CD4-positive, alpha-beta T cell (primary cell): ENCODE measurements at regions not wholly inside any gene's neighbourhood (a gene's known extent, or its start where the extent isn't known, plus 50 kb on each side); places are given as distances from the start of the nearest gene placed in this dataset.
"Not testable (repeated sequence)": the region's sequence is repeated elsewhere in the genome, so short reads cannot be mapped to it uniquely, and the experiment has no call there.

Source experiments
- ATAC-seq: fragments of 200-7000 bp; cut with Tn5 transposase; one replicate; pipeline ENCODE4 v1.10.0; 2022; ENCODE audit warnings: mild to moderate bottlenecking; ENCODE audit not compliant: poor library complexity
- CTCF ChIA-PET: fragments of 350-600 bp; sonication (Branson Sonifier 250); formaldehyde crosslinking; loops from one replicate; lab custom pipeline; 2021; ENCODE audit warnings: antibody characterized with exemption, inconsistent platforms; lab: Charles Lee
- POLR2A ChIA-PET: fragments of 350-600 bp; sonication (Branson Sonifier 250); formaldehyde crosslinking; loops from one replicate; lab custom pipeline; 2021; ENCODE audit warnings: antibody characterized with exemption, inconsistent platforms; lab: Charles Lee
- DNase-seq, 14 experiments: peaks; one replicate each; pipeline ENCODE4 v3.0.0-alpha.2; 2013 to 2020; ENCODE audit warnings: mixed read lengths in 2 of 14
- H3K27ac ChIP-seq, 2 donors: one replicate each; pipeline versions ENCODE4 v1.5.1 to v1.7.0; 2013; ENCODE audit warnings: low read length in 2 of 2, low read depth in 1 of 2, mild to moderate bottlenecking in 1 of 2
- H3K27me3 ChIP-seq, 2 experiments: 1 replicate in 1 of 2; 2 replicates in 1 of 2; pipeline versions ENCODE4 v1.6.1 to v1.7.0; 2013; ENCODE audit warnings: low read length in 2 of 2, control low read depth in 1 of 2, mild to moderate bottlenecking in 1 of 2, moderate library complexity in 1 of 2; ENCODE audit not compliant: insufficient read depth in 2 of 2, control insufficient read depth in 1 of 2
- H3K36me3 ChIP-seq: one replicate; pipeline ENCODE4 v1.6.1; 2013; ENCODE audit warnings: low read length, control low read depth; ENCODE audit not compliant: insufficient read depth
- H3K4me1 ChIP-seq: one replicate; pipeline ENCODE4 v1.6.1; 2013; ENCODE audit warnings: low read length, control low read depth; ENCODE audit not compliant: insufficient read depth
- H3K4me3 ChIP-seq: one replicate; pipeline ENCODE4 v1.5.1; 2013; ENCODE audit warnings: mild to moderate bottlenecking, low read length, moderate library complexity
- H3K9me3 ChIP-seq, 2 experiments: 1 replicate in 1 of 2; 2 replicates in 1 of 2; pipeline versions ENCODE4 v1.6.1 to v1.7.0; 2013; ENCODE audit warnings: low read length in 2 of 2, mild to moderate bottlenecking in 2 of 2, control low read depth in 1 of 2, moderate library complexity in 1 of 2; ENCODE audit not compliant: control insufficient read depth in 1 of 2, insufficient read depth in 1 of 2
- H3K27ac Mint-ChIP-seq: one replicate; pipeline ENCODE4 v1.8.0; 2020; ENCODE audit warnings: mixed read lengths
- H3K27me3 Mint-ChIP-seq: one replicate; pipeline ENCODE4 v1.8.0; 2021; ENCODE audit warnings: mixed read lengths
- H3K36me3 Mint-ChIP-seq: one replicate; pipeline ENCODE4 v1.8.0; 2021; ENCODE audit warnings: low read depth, mixed read lengths
- H3K4me1 Mint-ChIP-seq: one replicate; pipeline ENCODE4 v1.8.0; 2021; ENCODE audit warnings: low read depth, mixed read lengths
- H3K4me3 Mint-ChIP-seq: one replicate; pipeline ENCODE4 v1.8.0; 2020; ENCODE audit warnings: mild to moderate bottlenecking, mixed read lengths
- H3K9me3 Mint-ChIP-seq: one replicate; pipeline ENCODE4 v1.8.0; 2020; ENCODE audit warnings: mixed read lengths
- intact Hi-C, 2 experiments: fragments of 100-400 bp; cut with DNase I in 1 of 2; cut with micrococcal nuclease in 1 of 2; formaldehyde crosslinking; loops; one replicate each; pipeline versions ENCODE4 v1.15.1 to v1.9.0; 2023 to 2025; cut with DNase I, micrococcal nuclease
- TF ChIP-seq, protein P1 (sequence below): fragments of 200-600 bp; IDR thresholded peaks from one replicate; pipeline ENCODE4 v1.8.0; 2022; ENCODE audit warnings: antibody characterized with exemption, mild to moderate bottlenecking

DNA sequence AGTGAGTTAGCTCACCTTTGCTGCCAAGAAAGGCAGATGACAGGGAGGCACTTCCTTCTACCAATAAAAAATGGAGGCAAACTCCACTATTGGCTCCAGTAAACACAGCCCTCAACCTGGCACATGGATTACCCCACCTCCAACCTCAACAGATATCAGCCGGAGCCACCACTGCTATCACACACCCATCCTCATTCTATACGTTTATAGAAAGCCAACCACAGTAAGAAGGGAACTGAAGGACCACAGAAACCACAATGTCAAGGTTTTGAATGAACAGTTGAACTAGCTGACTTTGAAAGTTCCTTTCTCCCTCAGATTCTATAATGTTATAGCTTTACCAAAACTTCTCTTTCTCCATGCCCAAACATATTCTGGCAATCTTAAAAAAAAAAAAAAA is 526.2 kb downstream of the UQCRFS1 start:
- TF ChIP-seq, protein P1, sequence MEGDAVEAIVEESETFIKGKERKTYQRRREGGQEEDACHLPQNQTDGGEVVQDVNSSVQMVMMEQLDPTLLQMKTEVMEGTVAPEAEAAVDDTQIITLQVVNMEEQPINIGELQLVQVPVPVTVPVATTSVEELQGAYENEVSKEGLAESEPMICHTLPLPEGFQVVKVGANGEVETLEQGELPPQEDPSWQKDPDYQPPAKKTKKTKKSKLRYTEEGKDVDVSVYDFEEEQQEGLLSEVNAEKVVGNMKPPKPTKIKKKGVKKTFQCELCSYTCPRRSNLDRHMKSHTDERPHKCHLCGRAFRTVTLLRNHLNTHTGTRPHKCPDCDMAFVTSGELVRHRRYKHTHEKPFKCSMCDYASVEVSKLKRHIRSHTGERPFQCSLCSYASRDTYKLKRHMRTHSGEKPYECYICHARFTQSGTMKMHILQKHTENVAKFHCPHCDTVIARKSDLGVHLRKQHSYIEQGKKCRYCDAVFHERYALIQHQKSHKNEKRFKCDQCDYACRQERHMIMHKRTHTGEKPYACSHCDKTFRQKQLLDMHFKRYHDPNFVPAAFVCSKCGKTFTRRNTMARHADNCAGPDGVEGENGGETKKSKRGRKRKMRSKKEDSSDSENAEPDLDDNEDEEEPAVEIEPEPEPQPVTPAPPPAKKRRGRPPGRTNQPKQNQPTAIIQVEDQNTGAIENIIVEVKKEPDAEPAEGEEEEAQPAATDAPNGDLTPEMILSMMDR = no peak
- Mint-ChIP-seq H3K27me3 (no peaks in the 10 kb centered on the region), H3K4me1 (no peaks in the 10 kb centered on the region), H3K9me3 (peaks cover 6% of the 10 kb centered on the region), H3K27ac (no peak overlapping the region), H3K36me3 (no peaks in the 10 kb centered on the region), H3K4me3 (no peak overlapping the region)
- Histone ChIP-seq H3K36me3 (no peaks in the 10 kb centered on the region), H3K27me3 (no peaks in the 10 kb centered on the region), H3K4me1 (no peaks in the 10 kb centered on the region), H3K9me3 (no peaks in the 10 kb centered on the region), H3K4me3 (no peak overlapping the region), H3K27ac (no peak overlapping the region)
- ATAC-seq (no peak), DNase-seq (no peak)
- ChIA-PET POLR2A (no interaction called here), CTCF (no interaction called here)
- intact Hi-C loops = no loop called here

DNA sequence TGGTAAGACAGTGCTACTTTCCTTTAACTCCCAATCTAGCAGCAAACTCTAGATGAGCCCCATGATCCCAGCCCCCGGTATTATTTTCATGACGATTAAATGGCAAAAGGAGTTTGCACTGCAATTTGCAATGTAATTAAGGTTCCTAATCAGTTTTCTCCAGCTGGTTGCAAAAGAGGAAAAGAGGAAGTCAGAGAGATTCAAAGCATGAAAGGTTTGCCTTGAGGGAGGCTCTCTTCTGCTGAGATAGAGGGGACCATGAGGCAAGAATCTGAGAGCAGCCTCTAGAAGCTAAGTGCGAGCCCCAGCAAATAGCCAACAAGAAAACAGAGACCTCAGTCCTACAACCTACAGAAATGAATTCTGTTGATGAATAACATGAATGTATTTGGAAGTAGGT is 527.1 kb downstream of the UQCRFS1 start:
- H3K27ac Mint-ChIP-seq = no peak overlapping the region
- DNase-seq (no peak), ATAC-seq (no peak)
- Histone ChIP-seq H3K36me3 (no peaks in the 10 kb centered on the region), H3K27ac (no peak overlapping the region), H3K9me3 (no peaks in the 10 kb centered on the region), H3K4me3 (no peak overlapping the region), H3K27me3 (no peaks in the 10 kb centered on the region), H3K4me1 (no peaks in the 10 kb centered on the region)
- no peaks in the 10 kb centered on the region for H3K4me1 Mint-ChIP-seq
- no peaks in the 10 kb centered on the region for H3K36me3 Mint-ChIP-seq
- H3K9me3 Mint-ChIP-seq = peaks cover 6% of the 10 kb centered on the region
- ChIA-PET POLR2A (no interaction called here), CTCF (interaction anchor here (0.6 kb wide), 1 partner anchor 31 kb away, joined by 3 read pairs; no protein-coding TSS in a partner anchor)
- no peaks in the 10 kb centered on the region for H3K27me3 Mint-ChIP-seq
- TF ChIP-seq, protein P1 = no peak
- intact Hi-C loops = no loop called here
- no peak overlapping the region for H3K4me3 Mint-ChIP-seq

DNA sequence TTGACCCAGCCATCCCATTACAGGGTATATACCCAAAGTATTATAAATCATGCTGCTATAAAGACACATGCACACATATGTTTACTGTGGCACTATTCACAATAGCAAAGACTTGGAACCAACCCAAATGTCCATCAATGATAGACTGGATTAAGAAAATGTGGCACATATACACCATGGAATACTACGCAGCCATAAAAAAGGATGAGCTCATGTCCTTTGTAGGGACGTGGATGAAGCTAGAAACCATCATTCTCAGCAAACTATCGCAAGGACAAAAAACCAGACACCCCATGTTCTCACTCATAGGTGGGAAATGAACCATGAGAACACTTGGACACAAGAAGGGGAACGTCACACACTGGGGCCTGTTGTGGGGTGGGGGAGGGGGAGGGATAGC is 527.9 kb downstream of the UQCRFS1 start:
- CTCF ChIA-PET = interaction anchor here (0.6 kb wide), 1 partner anchor 163 kb away, joined by 3 read pairs; no protein-coding TSS in a partner anchor
- H3K4me1 Mint-ChIP-seq, H3K9me3 Mint-ChIP-seq, H3K27ac ChIP-seq, DNase-seq, H3K27ac Mint-ChIP-seq, H3K4me3 ChIP-seq, H3K36me3 Mint-ChIP-seq, H3K4me1 ChIP-seq, H3K9me3 ChIP-seq, H3K27me3 Mint-ChIP-seq, H3K4me3 Mint-ChIP-seq, H3K36me3 ChIP-seq, ATAC-seq, H3K27me3 ChIP-seq, POLR2A ChIA-PET, intact Hi-C loops: not testable (repeated sequence)

DNA sequence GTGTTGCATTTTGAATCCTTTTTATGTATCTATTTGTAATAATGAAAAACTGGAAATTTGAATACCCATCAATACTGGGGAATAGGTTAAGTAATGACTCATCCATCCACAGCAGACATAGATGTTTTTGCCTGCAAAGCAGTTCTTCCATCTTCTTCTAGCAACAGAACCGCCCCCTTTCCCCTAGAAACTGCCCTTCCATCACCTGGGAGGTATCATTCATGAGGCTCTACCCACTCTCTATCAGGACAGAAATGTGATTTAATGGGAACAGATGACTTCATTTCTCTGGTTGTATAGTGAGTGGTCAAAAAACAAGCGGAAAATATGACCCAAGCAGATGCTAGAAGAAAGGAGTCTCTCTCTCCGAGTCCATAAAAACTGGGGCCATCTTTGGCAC is 532.8 kb downstream of the UQCRFS1 start:
- H3K4me1 ChIP-seq = no peaks in the 10 kb centered on the region
- no peaks in the 10 kb centered on the region for H3K4me1 Mint-ChIP-seq
- no peak overlapping the region for H3K4me3 Mint-ChIP-seq
- no peak overlapping the region for H3K27ac Mint-ChIP-seq
- DNase-seq (no peak), ATAC-seq (no peak)
- ChIA-PET POLR2A (no interaction called here), CTCF (no interaction called here)
- H3K36me3 Mint-ChIP-seq = no peaks in the 10 kb centered on the region
- no peak overlapping the region for H3K4me3 ChIP-seq
- no peaks in the 10 kb centered on the region for H3K27me3 ChIP-seq
- H3K27me3 Mint-ChIP-seq = no peaks in the 10 kb centered on the region
- no peaks in the 10 kb centered on the region for H3K9me3 ChIP-seq
- H3K9me3 Mint-ChIP-seq = peaks cover 11% of the 10 kb centered on the region
- no peaks in the 10 kb centered on the region for H3K36me3 ChIP-seq
- intact Hi-C loops = no loop called here
- no peak overlapping the region for H3K27ac ChIP-seq
- TF ChIP-seq, protein P1 = no peak
